Amniotic stem cell (primary cell): ENCODE measurements at regions not wholly inside any gene's neighbourhood (a gene's known extent, or its start where the extent isn't known, plus 50 kb on each side); places are given as distances from the start of the nearest gene placed in this dataset.

ENCODE experiments used
- DNase-seq: peaks from one replicate; lab custom pipeline; 2025; lab: John Stamatoyannopoulos, UW

GRCh38 chr16:64823481-64824075 is 298.3 kb downstream of the CDH11 start:
- no peak for DNase-seq

GRCh38 chr16:64809876-64810629 is 311.8 kb downstream of the CDH11 start:
- no peak for DNase-seq

GRCh38 chr16:64808474-64808873 is 313.4 kb downstream of the CDH11 start:
- no peak for DNase-seq

GRCh38 chr16:64791756-64792155 is 330.1 kb downstream of the CDH11 start:
- peak; percentile 2 for DNase-seq

GRCh38 chr16:64784635-64785034 is 337.2 kb downstream of the CDH11 start:
- DNase-seq: no peak

GRCh38 chr16:64782484-64782883 is 339.4 kb downstream of the CDH11 start:
- no peak for DNase-seq

GRCh38 chr16:64780445-64780844 is 341.4 kb downstream of the CDH11 start:
- DNase-seq: no peak

- no peak for DNase-seq
Measured at GRCh38 chr16:64778777-64779176, 343.1 kb downstream of the CDH11 start.

GRCh38 chr16:64773638-64774037 is 348.2 kb downstream of the CDH11 start:
- no peak for DNase-seq

- no peak for DNase-seq
Measured at GRCh38 chr16:64773184-64773583, 348.7 kb downstream of the CDH11 start.

- no peak for DNase-seq
Measured at GRCh38 chr16:64771273-64771672, 350.6 kb downstream of the CDH11 start.

- no peak for DNase-seq
Measured at GRCh38 chr16:64762211-64762610, 359.7 kb downstream of the CDH11 start.

GRCh38 chr16:64754279-64754678 is 367.6 kb downstream of the CDH11 start:
- no peak for DNase-seq

GRCh38 chr16:64751906-64752305 is 370.0 kb downstream of the CDH11 start:
- no peak for DNase-seq

- DNase-seq: no peak
Measured at GRCh38 chr16:64749346-64749745, 372.5 kb downstream of the CDH11 start.

GRCh38 chr16:64745258-64745930 is 376.5 kb downstream of the CDH11 start:
- no peak for DNase-seq

- DNase-seq: no peak
Measured at GRCh38 chr16:64742455-64743223, 379.2 kb downstream of the CDH11 start.

GRCh38 chr16:64740261-64740660 is 381.6 kb downstream of the CDH11 start:
- no peak for DNase-seq

GRCh38 chr16:64738321-64738960 is 383.4 kb downstream of the CDH11 start:
- DNase-seq: no peak

- DNase-seq: no peak
Measured at GRCh38 chr16:64736857-64737256, 385.0 kb downstream of the CDH11 start.

GRCh38 chr16:64731891-64732290 is 390.0 kb downstream of the CDH11 start:
- no peak for DNase-seq

- no peak for DNase-seq
Measured at GRCh38 chr16:64730261-64730660, 391.6 kb downstream of the CDH11 start.
